ENCODE measurements at regions not wholly inside any gene's neighbourhood (a gene's known extent, or its start where the extent isn't known, plus 50 kb on each side); places are given as distances from the start of the nearest gene placed in this dataset.

- no peak for DNase-seq
These were observed 170.9 kb downstream of the ZBTB18 start for GRCh38 chr1:244221991-244222390.

GRCh38 chr1:244224487-244225430 is 173.7 kb downstream of the ZBTB18 start:
- no peak for DNase-seq

- no peak for DNase-seq
These were observed 175.4 kb downstream of the ZBTB18 start for GRCh38 chr1:244226435-244226834.

- no peak for DNase-seq
These were observed 179.4 kb downstream of the ZBTB18 start for GRCh38 chr1:244230470-244230869.

GRCh38 chr1:244231193-244231571 is 180.1 kb downstream of the ZBTB18 start:
- no peak for DNase-seq

- no peak for DNase-seq
These were observed 180.7 kb downstream of the ZBTB18 start for GRCh38 chr1:244231572-244232315.

- no peak for DNase-seq
These were observed 183.0 kb downstream of the ZBTB18 start for GRCh38 chr1:244234009-244234643.

- DNase-seq = no peak
These were observed 184.1 kb downstream of the ZBTB18 start for GRCh38 chr1:244235157-244235556.

- no peak for DNase-seq
These were observed 185.0 kb downstream of the ZBTB18 start for GRCh38 chr1:244236101-244236500.

- no peak for DNase-seq
These were observed 185.6 kb downstream of the ZBTB18 start for GRCh38 chr1:244236721-244237120.

GRCh38 chr1:244237445-244237844 is 186.4 kb downstream of the ZBTB18 start:
- DNase-seq = no peak

GRCh38 chr1:244239261-244239770 is 188.2 kb downstream of the ZBTB18 start:
- no peak for DNase-seq

GRCh38 chr1:244241438-244241837 is 190.4 kb downstream of the ZBTB18 start:
- DNase-seq = no peak

- DNase-seq = no peak
These were observed 191.4 kb downstream of the ZBTB18 start for GRCh38 chr1:244242446-244242845.

GRCh38 chr1:244246334-244246733 is 195.3 kb downstream of the ZBTB18 start:
- no peak for DNase-seq

- DNase-seq = no peak
These were observed 197.3 kb downstream of the ZBTB18 start for GRCh38 chr1:244248426-244248825.

- no peak for DNase-seq
These were observed 199.5 kb downstream of the ADSS2 start for GRCh38 chr1:244252211-244252610.

GRCh38 chr1:244254467-244254866 is 197.2 kb downstream of the ADSS2 start:
- DNase-seq = no peak

GRCh38 chr1:244255426-244255965 is 196.2 kb downstream of the ADSS2 start:
- DNase-seq = no peak

- no peak for DNase-seq
These were observed 195.5 kb downstream of the ADSS2 start for GRCh38 chr1:244256086-244256676.

- DNase-seq = no peak
These were observed 187.5 kb downstream of the ADSS2 start for GRCh38 chr1:244264163-244264562.

GRCh38 chr1:244265507-244265906 is 186.2 kb downstream of the ADSS2 start:
- DNase-seq = no peak

GRCh38 chr1:244269169-244269568 is 182.5 kb downstream of the ADSS2 start:
- DNase-seq = no peak
